Frontal cortex (tissue), 3 donors: ENCODE measurements at regions not wholly inside any gene's neighbourhood (a gene's known extent, or its start where the extent isn't known, plus 50 kb on each side); places are given as distances from the start of the nearest gene placed in this dataset.

Source experiments
- DNase-seq, 2 donors: peaks; one replicate each; pipeline ENCODE4 v3.0.0; 2012; ENCODE audit warnings: low spot score in 2 of 2
- FAIRE-seq: peaks from 2 replicates; lab custom pipeline; 2012; peaks lifted over from hg19 to GRCh38; lab: Jason Lieb, UNC
- donor health status: control.
- donor health status: control.
- donor health status: control.

GRCh38 chr6:75546381-75546780 lies 52.8 kb upstream of the FILIP1 start:
- FAIRE-seq = no peak
- no peak for DNase-seq

DNA sequence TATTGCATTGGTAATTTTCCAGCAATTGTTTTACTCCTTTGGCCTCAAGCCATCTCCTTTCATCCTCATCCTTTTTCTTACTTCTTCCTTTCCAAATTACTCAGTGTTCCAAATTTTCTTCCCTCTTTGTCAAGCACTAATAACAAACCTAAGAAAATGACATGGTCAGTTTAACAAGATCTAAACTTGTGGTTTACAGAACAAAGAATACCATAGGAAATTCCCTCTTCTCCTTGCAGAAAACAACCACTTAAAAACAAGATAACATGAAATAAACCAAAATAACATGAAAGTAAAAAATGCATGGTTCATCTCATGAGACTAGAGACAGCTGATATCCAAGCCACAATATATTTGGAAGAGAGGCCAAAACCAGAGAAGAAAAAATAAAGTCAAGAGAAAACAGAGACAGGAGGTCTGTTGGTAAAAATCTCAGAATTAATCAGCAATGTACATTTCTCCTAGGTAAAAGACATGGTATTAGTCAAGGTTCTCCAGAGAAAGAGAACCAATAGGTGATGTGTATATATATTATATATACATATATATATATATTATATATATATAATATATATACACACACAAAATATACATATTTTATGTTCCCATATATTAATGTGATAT lies 51.0 kb upstream of the SENP6 start:
- FAIRE-seq (peak; percentile 33), DNase-seq (no peak)

GRCh38 chr6:75551367-75551952 lies 50.2 kb upstream of the SENP6 start:
- FAIRE-seq = no peak

More at GRCh38 chr6:75551367-75551952, 50.2 kb upstream of the SENP6 start:
- no peak for DNase-seq
